ENCODE measurements at regions not wholly inside any gene's neighbourhood (a gene's known extent, or its start where the extent isn't known, plus 50 kb on each side); places are given as distances from the start of the nearest gene placed in this dataset.

- TF ChIP-seq CTCF (IDR thresholded peaks at IDR 0.05) (no peak), POLR2A (IDR thresholded peaks at IDR 0.05; ENCODE audit: low read depth) (no peak), POLR2AphosphoS5 (IDR thresholded peaks at IDR 0.05) (no peak), EP300 (IDR thresholded peaks at IDR 0.05) (no peak)
Observed at GRCh38 chr4:33411182-33411581, 2691.0 kb downstream of the PCDH7 start.
